ENCODE measurements at regions not wholly inside any gene's neighbourhood (a gene's known extent, or its start where the extent isn't known, plus 50 kb on each side); places are given as distances from the start of the nearest gene placed in this dataset.
A peak's percentile ranks its signal among the peaks of the same experiment; 100 is the strongest.

DNA sequence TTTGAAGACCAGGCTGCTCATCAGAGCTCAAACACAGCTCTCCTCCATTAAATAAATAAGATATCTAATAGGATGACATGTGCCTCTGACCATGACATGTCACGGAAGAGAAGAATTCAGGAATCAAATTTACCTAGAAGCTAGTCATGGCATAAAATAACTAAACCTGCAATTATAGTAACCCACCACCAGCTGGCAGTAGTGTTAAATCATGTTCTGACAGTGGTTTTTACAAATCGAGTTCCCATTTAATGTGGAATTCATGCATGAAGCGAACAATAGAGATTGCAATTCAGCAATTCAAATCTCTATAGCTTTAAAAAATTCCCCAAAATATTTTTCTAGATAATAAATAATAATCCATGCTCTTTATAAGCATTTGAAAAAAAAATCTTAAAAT, 74.6 kb upstream of the IKZF1 start:
- TF ChIP-seq POLR2A (IDR thresholded peaks at IDR 0.05; ENCODE audit: low read depth, low read length) (no peak), POLR2AphosphoS5 (IDR thresholded peaks at IDR 0.05; ENCODE audit: insufficient read depth, low read depth, low read length) (no peak), EZH2 (IDR thresholded peaks at IDR 0.05; ENCODE audit: borderline replicate concordance, low read depth, low read length, severe bottlenecking) (no peak), MYC (IDR thresholded peaks at IDR 0.05; ENCODE audit: low read depth, low read length) (no peak), JUN (IDR thresholded peaks at IDR 0.05; ENCODE audit: borderline replicate concordance, insufficient read depth, insufficient read length, low read depth) (no peak)
- TF ChIP-seq, protein P1, sequence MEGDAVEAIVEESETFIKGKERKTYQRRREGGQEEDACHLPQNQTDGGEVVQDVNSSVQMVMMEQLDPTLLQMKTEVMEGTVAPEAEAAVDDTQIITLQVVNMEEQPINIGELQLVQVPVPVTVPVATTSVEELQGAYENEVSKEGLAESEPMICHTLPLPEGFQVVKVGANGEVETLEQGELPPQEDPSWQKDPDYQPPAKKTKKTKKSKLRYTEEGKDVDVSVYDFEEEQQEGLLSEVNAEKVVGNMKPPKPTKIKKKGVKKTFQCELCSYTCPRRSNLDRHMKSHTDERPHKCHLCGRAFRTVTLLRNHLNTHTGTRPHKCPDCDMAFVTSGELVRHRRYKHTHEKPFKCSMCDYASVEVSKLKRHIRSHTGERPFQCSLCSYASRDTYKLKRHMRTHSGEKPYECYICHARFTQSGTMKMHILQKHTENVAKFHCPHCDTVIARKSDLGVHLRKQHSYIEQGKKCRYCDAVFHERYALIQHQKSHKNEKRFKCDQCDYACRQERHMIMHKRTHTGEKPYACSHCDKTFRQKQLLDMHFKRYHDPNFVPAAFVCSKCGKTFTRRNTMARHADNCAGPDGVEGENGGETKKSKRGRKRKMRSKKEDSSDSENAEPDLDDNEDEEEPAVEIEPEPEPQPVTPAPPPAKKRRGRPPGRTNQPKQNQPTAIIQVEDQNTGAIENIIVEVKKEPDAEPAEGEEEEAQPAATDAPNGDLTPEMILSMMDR (IDR thresholded peaks at IDR 0.05; ENCODE audit: extremely low read depth in 1 of 2, insufficient read depth in 1 of 2, low read depth in 1 of 2, low read length in 2 of 2): peak; percentile 13 to 18
- TF ChIP-seq, protein P2, sequence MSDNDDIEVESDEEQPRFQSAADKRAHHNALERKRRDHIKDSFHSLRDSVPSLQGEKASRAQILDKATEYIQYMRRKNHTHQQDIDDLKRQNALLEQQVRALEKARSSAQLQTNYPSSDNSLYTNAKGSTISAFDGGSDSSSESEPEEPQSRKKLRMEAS (IDR thresholded peaks at IDR 0.05; ENCODE audit: insufficient read depth, insufficient read length): no peak

All from endothelial cell of umbilical vein (primary cell).